ENCODE measurements at regions not wholly inside any gene's neighbourhood (a gene's known extent, or its start where the extent isn't known, plus 50 kb on each side); places are given as distances from the start of the nearest gene placed in this dataset.
A peak's percentile ranks its signal among the peaks of the same experiment; 100 is the strongest.
"Not testable (repeated sequence)": the region's sequence is repeated elsewhere in the genome, so short reads cannot be mapped to it uniquely, and the experiment has no call there.

DNA sequence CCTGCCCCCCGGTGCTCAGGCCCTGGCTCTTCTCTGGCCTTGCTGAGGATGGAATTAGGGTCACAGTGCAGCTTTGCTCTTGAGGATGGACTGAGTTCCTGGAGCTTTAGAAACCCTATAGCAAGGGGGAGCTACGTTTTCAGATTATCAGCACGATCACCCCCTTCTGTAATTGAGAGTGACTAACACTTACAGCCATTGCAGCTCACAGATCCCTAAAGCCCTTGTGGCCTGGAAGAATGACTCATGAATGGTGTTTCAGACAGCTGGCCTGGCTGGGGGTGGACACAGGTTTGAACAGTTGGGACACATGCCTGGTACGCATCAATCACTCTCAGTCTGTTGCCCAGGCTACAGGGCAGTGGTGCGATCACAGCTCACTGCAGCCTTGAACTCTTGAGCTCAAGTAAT lies 79.7 kb upstream of the IGFBP5 start:
- DNase-seq (ENCODE audit: low spot score), result no peak

DNA sequence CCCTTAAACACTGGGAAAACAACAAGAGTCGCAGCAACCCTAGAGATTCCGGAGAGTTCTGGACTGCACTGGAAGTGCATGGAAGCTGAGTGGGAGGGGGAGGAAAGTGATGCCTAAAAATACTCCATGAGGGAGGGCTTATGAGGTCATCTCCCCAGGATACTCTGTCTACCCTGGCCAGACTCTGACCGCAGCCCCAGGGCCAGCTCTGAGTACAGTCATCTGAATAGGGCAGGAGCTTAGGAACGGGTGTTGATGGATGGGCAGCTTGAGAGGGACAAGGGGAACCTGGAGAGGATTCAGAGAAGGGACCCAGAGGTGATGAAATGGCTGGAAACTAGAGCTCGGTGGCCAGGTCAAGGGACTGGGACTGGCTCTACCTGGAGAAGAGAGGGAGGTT lies 79.3 kb upstream of the IGFBP5 start:
- no peak for DNase-seq (ENCODE audit: low spot score)

GRCh38 chr2:216774180-216774579 lies 78.8 kb upstream of the IGFBP5 start:
- no peak for DNase-seq (ENCODE audit: low spot score)

DNA sequence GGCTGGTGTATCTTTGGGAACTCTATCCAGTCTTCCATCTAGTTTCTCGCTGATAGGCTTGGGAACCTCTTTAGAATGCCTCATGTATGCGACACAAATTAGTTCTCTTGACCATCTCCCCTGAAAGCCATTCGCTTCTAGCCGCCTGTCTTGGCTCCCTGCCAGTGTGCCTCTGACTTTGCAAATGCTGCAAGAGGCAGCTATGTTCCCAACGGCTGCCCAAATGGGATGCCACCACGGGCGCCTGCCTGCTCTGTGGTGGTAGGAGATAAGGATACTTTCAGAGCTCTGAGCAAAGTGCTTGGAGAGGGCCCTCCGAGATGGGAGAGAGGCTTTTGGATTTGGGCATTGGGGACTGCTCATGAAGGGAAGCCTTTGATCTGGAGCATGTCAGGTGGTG lies 77.7 kb upstream of the IGFBP5 start:
- DNase-seq (ENCODE audit: low spot score), result peak; percentile 81

- no peak for DNase-seq (ENCODE audit: low spot score)
These were observed 75.4 kb upstream of the IGFBP5 start for GRCh38 chr2:216770717-216771116.

GRCh38 chr2:216770050-216770449 lies 74.7 kb upstream of the IGFBP5 start:
- no peak for DNase-seq (ENCODE audit: low spot score)

DNA sequence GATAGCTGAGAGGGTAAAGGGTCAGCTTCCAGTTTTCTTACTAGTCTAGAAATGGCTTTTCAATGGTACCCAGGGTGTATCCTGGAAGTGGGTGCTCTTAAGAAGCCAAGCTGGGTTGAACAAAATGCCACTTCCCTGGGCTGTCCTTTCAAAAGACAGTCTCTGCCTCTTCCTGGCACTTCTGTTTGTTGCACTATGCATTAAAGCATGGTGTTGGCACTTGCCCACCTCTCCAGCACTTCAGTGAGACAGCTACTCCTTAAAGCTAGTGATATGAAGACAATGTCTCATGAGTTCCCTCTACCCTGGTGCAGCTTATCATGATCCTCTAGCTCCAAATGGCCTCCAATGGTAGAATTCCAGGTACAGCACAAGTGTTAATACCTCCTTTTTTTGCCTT lies 74.3 kb upstream of the IGFBP5 start:
- peak; percentile 12 for DNase-seq (ENCODE audit: low spot score)

- DNase-seq (ENCODE audit: low spot score), result peak; percentile 32
These were observed 73.6 kb upstream of the IGFBP5 start for GRCh38 chr2:216768908-216769411.

- no peak for DNase-seq (ENCODE audit: low spot score)
These were observed 70.5 kb upstream of the IGFBP5 start for GRCh38 chr2:216765761-216766262.

- DNase-seq (ENCODE audit: low spot score), result no peak
These were observed 68.0 kb upstream of the IGFBP5 start for GRCh38 chr2:216763396-216763795.

GRCh38 chr2:216761809-216762208 lies 66.5 kb upstream of the IGFBP5 start:
- DNase-seq (ENCODE audit: low spot score), result no peak

DNA sequence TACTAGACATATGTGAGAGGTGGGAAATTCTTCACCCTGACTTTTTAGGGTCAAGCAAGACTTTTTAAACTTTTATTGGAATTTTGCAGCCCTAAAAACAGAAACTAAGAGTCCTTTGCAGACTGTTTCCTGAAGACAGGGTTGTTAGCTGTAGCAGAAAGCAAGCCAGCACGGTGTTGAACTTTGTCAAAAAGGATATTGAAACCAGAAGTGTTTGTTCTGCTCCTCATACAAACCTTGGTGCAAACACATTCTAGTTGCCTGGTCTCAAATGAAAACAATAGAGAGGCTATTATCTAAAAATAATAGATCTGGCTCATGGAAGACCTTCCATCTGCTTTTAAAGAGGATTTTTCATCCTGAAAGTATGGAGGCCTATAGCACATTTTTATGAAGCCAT lies 65.8 kb upstream of the IGFBP5 start:
- DNase-seq (ENCODE audit: low spot score), result no peak

GRCh38 chr2:216758256-216759155 lies 63.2 kb upstream of the IGFBP5 start:
- DNase-seq (ENCODE audit: low spot score), result no peak

- DNase-seq (ENCODE audit: low spot score), result no peak
These were observed 62.2 kb upstream of the IGFBP5 start for GRCh38 chr2:216757532-216757931.

GRCh38 chr2:216756435-216756834 lies 61.1 kb upstream of the IGFBP5 start:
- DNase-seq (ENCODE audit: low spot score), result no peak

DNA sequence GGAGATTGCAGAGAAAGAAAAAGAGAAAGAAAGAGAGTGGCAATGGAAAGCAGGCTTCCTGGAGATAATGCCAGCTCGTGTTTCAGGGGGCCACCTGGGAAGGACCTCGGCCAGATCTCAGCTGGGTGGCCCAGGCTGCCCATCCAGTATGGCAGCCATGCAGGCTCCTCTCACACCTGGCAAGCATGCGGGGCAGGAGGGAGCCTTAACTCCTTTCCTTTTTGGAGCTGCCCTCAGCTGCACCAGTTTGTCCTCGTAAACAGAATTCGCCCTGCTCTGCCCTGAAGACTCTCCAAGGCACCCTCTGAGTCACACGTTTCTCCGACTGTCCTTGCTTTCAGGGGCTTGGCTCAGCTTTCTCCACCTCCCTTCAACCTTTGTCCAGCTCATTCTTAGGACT lies 59.5 kb upstream of the IGFBP5 start:
- no peak for DNase-seq (ENCODE audit: low spot score)

DNA sequence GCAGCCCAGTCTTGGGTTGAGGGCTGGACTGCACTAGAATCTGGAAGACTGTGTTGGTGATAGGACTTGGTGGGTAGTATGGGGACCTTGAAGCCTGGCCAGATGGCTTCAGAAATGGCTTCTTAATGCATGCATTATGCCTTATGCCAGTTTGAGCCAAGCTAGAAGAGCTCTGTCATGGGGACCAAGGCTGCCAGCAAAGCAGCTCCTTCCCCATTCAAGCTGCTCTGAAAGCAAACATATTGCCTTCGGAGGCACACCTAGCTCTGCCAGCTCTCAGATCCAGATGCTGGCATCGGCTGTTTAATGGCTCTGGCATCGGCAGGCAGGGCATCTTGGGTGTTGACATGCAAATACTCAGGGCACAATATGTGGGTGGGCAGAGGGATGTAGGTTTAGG lies 59.0 kb upstream of the IGFBP5 start:
- no peak for DNase-seq (ENCODE audit: low spot score)

GRCh38 chr2:216752855-216753505 lies 57.6 kb upstream of the IGFBP5 start:
- DNase-seq (ENCODE audit: low spot score), result no peak

- DNase-seq (ENCODE audit: low spot score), result not testable (repeated sequence)
These were observed 55.4 kb upstream of the IGFBP5 start for GRCh38 chr2:216750750-216751149.

DNA sequence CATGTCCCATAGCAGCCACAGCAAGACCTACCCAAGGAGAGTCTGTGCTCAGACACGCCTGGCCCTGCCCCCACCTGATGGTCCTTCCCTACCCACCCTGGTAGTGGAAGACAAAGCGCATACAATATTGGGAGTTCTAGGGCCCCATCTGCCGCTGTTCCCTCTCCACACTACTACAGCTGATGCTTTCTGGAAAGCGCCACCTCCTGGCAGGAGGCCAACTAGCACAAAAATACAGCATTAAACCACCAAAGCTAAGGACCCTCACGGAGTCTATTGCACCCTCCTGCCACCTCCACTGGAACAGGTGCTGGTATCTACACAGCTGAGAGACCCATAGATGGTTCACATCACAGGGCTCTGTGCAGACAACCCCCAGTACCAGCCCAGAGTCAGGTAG lies 50.9 kb upstream of the IGFBP5 start:
- not testable (repeated sequence) for DNase-seq (ENCODE audit: low spot score)

DNA sequence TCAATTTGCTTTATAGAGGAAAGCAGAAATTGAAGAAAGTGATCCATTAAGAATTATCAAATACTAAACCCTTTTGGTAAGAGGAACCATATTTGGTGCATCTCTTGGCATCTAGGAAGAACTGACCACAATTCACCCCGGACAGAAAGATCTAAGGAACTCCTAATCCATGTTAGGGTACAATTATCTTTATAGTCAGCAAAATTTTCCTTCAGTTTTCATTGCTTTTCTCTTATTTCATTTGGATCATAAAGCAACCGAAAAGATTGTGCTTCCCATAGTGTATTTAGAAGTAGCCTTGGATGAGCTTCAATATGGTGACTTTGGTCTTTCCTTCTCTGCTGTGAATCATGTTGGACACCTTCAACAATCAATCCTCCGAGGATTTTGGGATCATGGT lies 50.1 kb upstream of the IGFBP5 start:
- DNase-seq (ENCODE audit: low spot score), result no peak

Data from hematopoietic multipotent progenitor cell treated with erythropoietin and hydrocortisone succinate and interleukin-3 and kit ligand, for 17 days (in vitro differentiated cells).